ENCODE measurements at regions not wholly inside any gene's neighbourhood (a gene's known extent, or its start where the extent isn't known, plus 50 kb on each side); places are given as distances from the start of the nearest gene placed in this dataset.

DNA sequence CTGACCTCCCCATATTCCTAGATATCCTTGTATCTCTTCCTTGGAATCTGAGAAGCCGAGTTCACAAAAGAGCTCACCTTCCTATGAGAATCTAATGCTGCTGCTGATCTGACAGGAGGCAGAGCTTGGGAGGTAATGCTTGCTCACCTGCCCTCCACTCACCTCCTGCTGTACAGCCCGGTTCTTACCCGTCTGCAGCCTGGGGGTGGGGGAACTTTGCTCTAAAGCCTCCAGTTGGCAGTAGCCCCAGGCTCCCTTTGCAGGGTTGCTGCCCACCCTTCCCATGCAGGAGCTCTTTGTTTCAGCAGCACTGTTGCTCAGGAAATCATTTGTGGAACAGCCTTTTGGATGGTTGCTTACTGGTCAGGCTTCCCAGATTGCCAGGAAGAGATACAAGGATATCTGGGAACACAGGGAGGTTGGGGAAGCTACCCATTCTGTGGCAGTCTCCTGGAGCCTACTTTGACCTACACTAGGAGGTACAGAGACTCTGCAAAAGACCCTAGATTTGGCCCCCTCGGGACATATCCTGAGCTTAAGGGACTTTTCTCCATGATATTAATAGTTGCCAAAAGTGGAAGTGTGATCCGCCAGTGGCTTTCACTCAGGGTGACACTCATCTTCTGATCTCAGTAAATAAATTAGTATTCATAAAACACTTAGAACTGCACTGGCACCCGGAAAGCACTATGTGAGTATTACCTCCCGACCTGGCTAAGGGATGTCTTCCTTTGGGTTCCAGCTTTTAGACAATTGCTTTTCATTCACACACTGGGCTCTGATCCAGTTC is 363.7 kb upstream of the PODXL start:
- TF ChIP-seq, protein P1, sequence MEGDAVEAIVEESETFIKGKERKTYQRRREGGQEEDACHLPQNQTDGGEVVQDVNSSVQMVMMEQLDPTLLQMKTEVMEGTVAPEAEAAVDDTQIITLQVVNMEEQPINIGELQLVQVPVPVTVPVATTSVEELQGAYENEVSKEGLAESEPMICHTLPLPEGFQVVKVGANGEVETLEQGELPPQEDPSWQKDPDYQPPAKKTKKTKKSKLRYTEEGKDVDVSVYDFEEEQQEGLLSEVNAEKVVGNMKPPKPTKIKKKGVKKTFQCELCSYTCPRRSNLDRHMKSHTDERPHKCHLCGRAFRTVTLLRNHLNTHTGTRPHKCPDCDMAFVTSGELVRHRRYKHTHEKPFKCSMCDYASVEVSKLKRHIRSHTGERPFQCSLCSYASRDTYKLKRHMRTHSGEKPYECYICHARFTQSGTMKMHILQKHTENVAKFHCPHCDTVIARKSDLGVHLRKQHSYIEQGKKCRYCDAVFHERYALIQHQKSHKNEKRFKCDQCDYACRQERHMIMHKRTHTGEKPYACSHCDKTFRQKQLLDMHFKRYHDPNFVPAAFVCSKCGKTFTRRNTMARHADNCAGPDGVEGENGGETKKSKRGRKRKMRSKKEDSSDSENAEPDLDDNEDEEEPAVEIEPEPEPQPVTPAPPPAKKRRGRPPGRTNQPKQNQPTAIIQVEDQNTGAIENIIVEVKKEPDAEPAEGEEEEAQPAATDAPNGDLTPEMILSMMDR (IDR thresholded peaks at IDR 0.05) = no peak
- TF ChIP-seq EP300 (IDR thresholded peaks at IDR 0.05) = no peak
